Tibial nerve (tissue), 4 donors: ENCODE measurements at regions not wholly inside any gene's neighbourhood (a gene's known extent, or its start where the extent isn't known, plus 50 kb on each side); places are given as distances from the start of the nearest gene placed in this dataset.

Source experiments
- CTCF ChIP-seq, 5 experiments: fragments of 200-600 bp in 3 of 5; fragments of 450-650 bp in 2 of 5; sonication (generic) in 3 of 5; IDR thresholded peaks; one replicate each; pipeline ENCODE4 v1.5.1; 2016 to 2019; ENCODE audit warnings: antibody characterized with exemption in 5 of 5, mild to moderate bottlenecking in 3 of 5, moderate library complexity in 2 of 5
- EP300 ChIP-seq, 2 donors: sonication (generic); formaldehyde crosslinking; IDR thresholded peaks; one replicate each; pipeline ENCODE4 v1.6.1; 2017; ENCODE audit warnings: antibody characterized with exemption in 2 of 2, mild to moderate bottlenecking in 1 of 2
- POLR2A ChIP-seq, 2 donors: fragments of 450-650 bp; IDR thresholded peaks; one replicate each; pipeline ENCODE4 v1.6.1; 2017; ENCODE audit warnings: antibody characterized with exemption in 2 of 2, mild to moderate bottlenecking in 2 of 2, moderate library complexity in 2 of 2

GRCh38 chr20:23192469-23192868 is 106.3 kb upstream of the CD93 start:
- no peak for TF ChIP-seq CTCF (IDR thresholded peaks at IDR 0.05)
- TF ChIP-seq EP300 (IDR thresholded peaks at IDR 0.05) = no peak
- no peak for TF ChIP-seq POLR2A (IDR thresholded peaks at IDR 0.05)
